Cerebellar nuclear complex (tissue), 1 donor: ENCODE measurements at regions not wholly inside any gene's neighbourhood (a gene's known extent, or its start where the extent isn't known, plus 50 kb on each side); places are given as distances from the start of the nearest gene placed in this dataset.
"Not testable (repeated sequence)": the region's sequence is repeated elsewhere in the genome, so short reads cannot be mapped to it uniquely, and the experiment has no call there.

Experiments used
- DNase-seq, 2 experiments: peaks; one replicate each; lab custom pipeline; 2025; lab: John Stamatoyannopoulos, UW

GRCh38 chr4:4666693-4667621 is 125.1 kb upstream of the STX18 start:
- no peak for DNase-seq

- no peak for DNase-seq
Measured at GRCh38 chr4:4666187-4666586, 124.3 kb upstream of the STX18 start.

GRCh38 chr4:4664234-4664633 is 122.4 kb upstream of the STX18 start:
- DNase-seq = no peak

GRCh38 chr4:4663028-4663427 is 121.2 kb upstream of the STX18 start:
- no peak for DNase-seq

- no peak for DNase-seq
Measured at GRCh38 chr4:4662230-4662629, 120.4 kb upstream of the STX18 start.

- DNase-seq = no peak
Measured at GRCh38 chr4:4659871-4660651, 118.2 kb upstream of the STX18 start.

- DNase-seq = no peak
Measured at GRCh38 chr4:4658052-4658451, 116.2 kb upstream of the STX18 start.

GRCh38 chr4:4656977-4657376 is 115.1 kb upstream of the STX18 start:
- no peak for DNase-seq

GRCh38 chr4:4655901-4656300 is 114.1 kb upstream of the STX18 start:
- DNase-seq = no peak

GRCh38 chr4:4655011-4655410 is 113.2 kb upstream of the STX18 start:
- no peak for DNase-seq

- DNase-seq = no peak
Measured at GRCh38 chr4:4651811-4652755, 110.2 kb upstream of the STX18 start.

GRCh38 chr4:4647041-4647440 is 105.2 kb upstream of the STX18 start:
- no peak for DNase-seq

- no peak for DNase-seq
Measured at GRCh38 chr4:4645743-4646142, 103.9 kb upstream of the STX18 start.

- not testable (repeated sequence) for DNase-seq
Measured at GRCh38 chr4:4644277-4644676, 102.4 kb upstream of the STX18 start.

GRCh38 chr4:4643743-4644142 is 101.9 kb upstream of the STX18 start:
- not testable (repeated sequence) for DNase-seq

- no peak for DNase-seq
Measured at GRCh38 chr4:4643306-4643705, 101.5 kb upstream of the STX18 start.

GRCh38 chr4:4642496-4643000 is 100.7 kb upstream of the STX18 start:
- no peak for DNase-seq

GRCh38 chr4:4641661-4642495 is 100.0 kb upstream of the STX18 start:
- DNase-seq = no peak

GRCh38 chr4:4641254-4641653 is 99.4 kb upstream of the STX18 start:
- DNase-seq = no peak

- no peak for DNase-seq
Measured at GRCh38 chr4:4640692-4641091, 98.8 kb upstream of the STX18 start.

GRCh38 chr4:4639370-4639769 is 97.5 kb upstream of the STX18 start:
- no peak for DNase-seq
